ENCODE measurements at regions not wholly inside any gene's neighbourhood (a gene's known extent, or its start where the extent isn't known, plus 50 kb on each side); places are given as distances from the start of the nearest gene placed in this dataset.
"Not testable (repeated sequence)": the region's sequence is repeated elsewhere in the genome, so short reads cannot be mapped to it uniquely, and the experiment has no call there.

GRCh38 chr5:102592586-102592985 lies 93.8 kb upstream of the SLCO6A1 start:
- H3K27me3 ChIP-seq (ENCODE audit: control insufficient read depth, insufficient read depth, low read length); H3K27ac ChIP-seq (ENCODE audit: low read depth, low read length); H3K4me3 ChIP-seq (ENCODE audit: low read length); H3K4me1 ChIP-seq (ENCODE audit: control insufficient read depth, insufficient read depth, low read length); H3K36me3 ChIP-seq (ENCODE audit: control insufficient read depth, insufficient read depth, low read length); H3K9ac ChIP-seq (ENCODE audit: low read length): not testable (repeated sequence)

GRCh38 chr5:102594192-102594591 lies 95.4 kb upstream of the SLCO6A1 start:
- H3K4me1 ChIP-seq (ENCODE audit: control insufficient read depth, insufficient read depth, low read length): no peaks in the 10 kb centered on the region
- no peaks in the 10 kb centered on the region for H3K36me3 ChIP-seq (ENCODE audit: control insufficient read depth, insufficient read depth, low read length)
- H3K4me3 ChIP-seq (ENCODE audit: low read length): no peak overlapping the region
- no peak overlapping the region for H3K27ac ChIP-seq (ENCODE audit: low read depth, low read length)
- no peak overlapping the region for H3K9ac ChIP-seq (ENCODE audit: low read length)
- H3K27me3 ChIP-seq (ENCODE audit: control insufficient read depth, insufficient read depth, low read length): no peaks in the 10 kb centered on the region

- Histone ChIP-seq H3K36me3 (ENCODE audit: control insufficient read depth, insufficient read depth, low read length) (no peaks in the 10 kb centered on the region), H3K4me3 (ENCODE audit: low read length) (no peak overlapping the region), H3K9ac (ENCODE audit: low read length) (no peak overlapping the region), H3K4me1 (ENCODE audit: control insufficient read depth, insufficient read depth, low read length) (no peaks in the 10 kb centered on the region), H3K27ac (ENCODE audit: low read depth, low read length) (no peak overlapping the region), H3K27me3 (ENCODE audit: control insufficient read depth, insufficient read depth, low read length) (no peaks in the 10 kb centered on the region)
Observed at GRCh38 chr5:102595332-102595731, 96.5 kb upstream of the SLCO6A1 start.

GRCh38 chr5:102596113-102596512 lies 97.3 kb upstream of the SLCO6A1 start:
- Histone ChIP-seq H3K27ac (ENCODE audit: low read depth, low read length) (no peak overlapping the region), H3K27me3 (ENCODE audit: control insufficient read depth, insufficient read depth, low read length) (no peaks in the 10 kb centered on the region), H3K36me3 (ENCODE audit: control insufficient read depth, insufficient read depth, low read length) (no peaks in the 10 kb centered on the region), H3K4me3 (ENCODE audit: low read length) (no peak overlapping the region), H3K4me1 (ENCODE audit: control insufficient read depth, insufficient read depth, low read length) (no peaks in the 10 kb centered on the region), H3K9ac (ENCODE audit: low read length) (no peak overlapping the region)

GRCh38 chr5:102596951-102597350 lies 98.2 kb upstream of the SLCO6A1 start:
- Histone ChIP-seq H3K9ac (ENCODE audit: low read length) (no peak overlapping the region), H3K27me3 (ENCODE audit: control insufficient read depth, insufficient read depth, low read length) (no peaks in the 10 kb centered on the region), H3K36me3 (ENCODE audit: control insufficient read depth, insufficient read depth, low read length) (no peaks in the 10 kb centered on the region), H3K4me1 (ENCODE audit: control insufficient read depth, insufficient read depth, low read length) (no peaks in the 10 kb centered on the region), H3K27ac (ENCODE audit: low read depth, low read length) (no peak overlapping the region), H3K4me3 (ENCODE audit: low read length) (no peak overlapping the region)

GRCh38 chr5:102599289-102599688 lies 100.5 kb upstream of the SLCO6A1 start:
- Histone ChIP-seq H3K4me3 (ENCODE audit: low read length) (no peak overlapping the region), H3K27me3 (ENCODE audit: control insufficient read depth, insufficient read depth, low read length) (no peaks in the 10 kb centered on the region), H3K4me1 (ENCODE audit: control insufficient read depth, insufficient read depth, low read length) (no peaks in the 10 kb centered on the region), H3K27ac (ENCODE audit: low read depth, low read length) (no peak overlapping the region), H3K9ac (ENCODE audit: low read length) (no peak overlapping the region), H3K36me3 (ENCODE audit: control insufficient read depth, insufficient read depth, low read length) (no peaks in the 10 kb centered on the region)

GRCh38 chr5:102600964-102601363 lies 102.2 kb upstream of the SLCO6A1 start:
- Histone ChIP-seq H3K27me3 (ENCODE audit: control insufficient read depth, insufficient read depth, low read length) (no peaks in the 10 kb centered on the region), H3K4me1 (ENCODE audit: control insufficient read depth, insufficient read depth, low read length) (no peaks in the 10 kb centered on the region), H3K27ac (ENCODE audit: low read depth, low read length) (no peak overlapping the region), H3K9ac (ENCODE audit: low read length) (no peak overlapping the region), H3K4me3 (ENCODE audit: low read length) (no peak overlapping the region), H3K36me3 (ENCODE audit: control insufficient read depth, insufficient read depth, low read length) (no peaks in the 10 kb centered on the region)

GRCh38 chr5:102603670-102604069 lies 104.9 kb upstream of the SLCO6A1 start:
- no peaks in the 10 kb centered on the region for H3K36me3 ChIP-seq (ENCODE audit: control insufficient read depth, insufficient read depth, low read length)
- H3K27me3 ChIP-seq (ENCODE audit: control insufficient read depth, insufficient read depth, low read length): no peaks in the 10 kb centered on the region
- no peak overlapping the region for H3K9ac ChIP-seq (ENCODE audit: low read length)
- no peaks in the 10 kb centered on the region for H3K4me1 ChIP-seq (ENCODE audit: control insufficient read depth, insufficient read depth, low read length)
- H3K27ac ChIP-seq (ENCODE audit: low read depth, low read length): no peak overlapping the region
- no peak overlapping the region for H3K4me3 ChIP-seq (ENCODE audit: low read length)

- no peak overlapping the region for H3K27ac ChIP-seq (ENCODE audit: low read depth, low read length)
- no peaks in the 10 kb centered on the region for H3K36me3 ChIP-seq (ENCODE audit: control insufficient read depth, insufficient read depth, low read length)
- no peak overlapping the region for H3K9ac ChIP-seq (ENCODE audit: low read length)
Observed at GRCh38 chr5:102608414-102608813, 109.6 kb upstream of the SLCO6A1 start.

GRCh38 chr5:102611312-102611711 lies 112.5 kb upstream of the SLCO6A1 start:
- Histone ChIP-seq H3K27me3 (ENCODE audit: control insufficient read depth, insufficient read depth, low read length) (no peaks in the 10 kb centered on the region), H3K9ac (ENCODE audit: low read length) (no peak overlapping the region), H3K4me1 (ENCODE audit: control insufficient read depth, insufficient read depth, low read length) (no peaks in the 10 kb centered on the region), H3K27ac (ENCODE audit: low read depth, low read length) (no peak overlapping the region), H3K36me3 (ENCODE audit: control insufficient read depth, insufficient read depth, low read length) (no peaks in the 10 kb centered on the region), H3K4me3 (ENCODE audit: low read length) (no peak overlapping the region)

More at GRCh38 chr5:102608414-102608813, 109.6 kb upstream of the SLCO6A1 start:
- H3K27me3 ChIP-seq (ENCODE audit: control insufficient read depth, insufficient read depth, low read length): no peaks in the 10 kb centered on the region
- no peaks in the 10 kb centered on the region for H3K4me1 ChIP-seq (ENCODE audit: control insufficient read depth, insufficient read depth, low read length)
- H3K4me3 ChIP-seq (ENCODE audit: low read length): no peak overlapping the region

GRCh38 chr5:102613661-102614060 lies 114.9 kb upstream of the SLCO6A1 start:
- H3K27ac ChIP-seq (ENCODE audit: low read depth, low read length): no peak overlapping the region

GRCh38 chr5:102617191-102618187 lies 118.7 kb upstream of the SLCO6A1 start:
- peaks cover 6% of the 10 kb centered on the region for H3K4me1 ChIP-seq (ENCODE audit: control insufficient read depth, insufficient read depth, low read length)

More at GRCh38 chr5:102613661-102614060, 114.9 kb upstream of the SLCO6A1 start:
- Histone ChIP-seq H3K27me3 (ENCODE audit: control insufficient read depth, insufficient read depth, low read length) (no peaks in the 10 kb centered on the region), H3K4me1 (ENCODE audit: control insufficient read depth, insufficient read depth, low read length) (peaks cover 6% of the 10 kb centered on the region), H3K4me3 (ENCODE audit: low read length) (no peak overlapping the region), H3K36me3 (ENCODE audit: control insufficient read depth, insufficient read depth, low read length) (no peaks in the 10 kb centered on the region), H3K9ac (ENCODE audit: low read length) (no peak overlapping the region)

GRCh38 chr5:102622262-102622661 lies 123.5 kb upstream of the SLCO6A1 start:
- H3K27ac ChIP-seq (ENCODE audit: low read depth, low read length): no peak overlapping the region
- H3K9ac ChIP-seq (ENCODE audit: low read length): no peak overlapping the region
- no peaks in the 10 kb centered on the region for H3K27me3 ChIP-seq (ENCODE audit: control insufficient read depth, insufficient read depth, low read length)

More at GRCh38 chr5:102617191-102618187, 118.7 kb upstream of the SLCO6A1 start:
- Histone ChIP-seq H3K27me3 (ENCODE audit: control insufficient read depth, insufficient read depth, low read length) (no peaks in the 10 kb centered on the region), H3K4me3 (ENCODE audit: low read length) (no peak overlapping the region), H3K27ac (ENCODE audit: low read depth, low read length) (peak overlapping the region; percentile 53), H3K36me3 (ENCODE audit: control insufficient read depth, insufficient read depth, low read length) (no peaks in the 10 kb centered on the region), H3K9ac (ENCODE audit: low read length) (no peak overlapping the region)

More at GRCh38 chr5:102622262-102622661, 123.5 kb upstream of the SLCO6A1 start:
- Histone ChIP-seq H3K4me1 (ENCODE audit: control insufficient read depth, insufficient read depth, low read length) (peaks cover 8% of the 10 kb centered on the region), H3K4me3 (ENCODE audit: low read length) (no peak overlapping the region), H3K36me3 (ENCODE audit: control insufficient read depth, insufficient read depth, low read length) (no peaks in the 10 kb centered on the region)
